K562 (cell line): ENCODE measurements at regions not wholly inside any gene's neighbourhood (a gene's known extent, or its start where the extent isn't known, plus 50 kb on each side); places are given as distances from the start of the nearest gene placed in this dataset.

Source experiments
- ATAC-seq: fragments of 200-7000 bp; cut with Tn5 transposase; 3 replicates; pipeline ENCODE4 v1.9.1; 2020; ENCODE audit warnings: moderate library complexity
- BruUV-seq: library from RNA; stranded (reverse); fragments of 400-500 nt; replicated peaks from 2 replicates; lab custom pipeline; 2021; lab: Mats Ljungman, UMichigan
- CTCF ChIA-PET: fragments of 300-600 bp; formaldehyde crosslinking; extraction: SDS; loops from one replicate; lab custom pipeline; 2021; ENCODE audit warnings: low intra/inter-chr PET ratio; lab: Yijun Ruan, JAX
- POLR2A ChIA-PET: fragments of 300-600, 350-650 bp; sonication (Branson Sonifier 250); formaldehyde crosslinking; extraction: SDS; loops from one replicate; lab custom pipeline; 2021; ENCODE audit warnings: antibody characterized with exemption, inconsistent platforms; lab: Yijun Ruan, JAX
- DNase-seq, 4 experiments: peaks; one replicate each; pipeline versions ENCODE4 v3.0.0 to v3.0.0-alpha.2; 2011 to 2018; ENCODE audit warnings: low spot score in 3 of 4, mixed read lengths in 3 of 4; ENCODE audit errors: extremely low read depth in 1 of 4
- FAIRE-seq: peaks from 2 replicates; lab custom pipeline; 2011; peaks lifted over from hg19 to GRCh38; lab: Jason Lieb, UNC
- H2AFZ ChIP-seq: 2 replicates; pipeline ENCODE4 v1.6.0; 2011; ENCODE audit warnings: low read depth, low read length, control low read depth, inconsistent platforms
- H3K27ac ChIP-seq: fragments of 200-600 bp; 3 replicates; pipeline ENCODE4 v1.8.0; 2011; ENCODE audit warnings: low read depth, mild to moderate bottlenecking, control low read depth, inconsistent platforms, low read length, moderate library complexity, mixed read lengths; ENCODE audit errors: extremely low read depth
- H3K27me3 ChIP-seq, 2 experiments: fragments of 300-600 bp in 1 of 2; 2 replicates in 1 of 2; 3 replicates in 1 of 2; pipeline versions ENCODE4 v1.6.0 to v1.8.0; 2011; ENCODE audit warnings: inconsistent platforms in 2 of 2, low read length in 2 of 2, mild to moderate bottlenecking in 1 of 2, mixed read lengths in 1 of 2, moderate library complexity in 1 of 2; ENCODE audit not compliant: control insufficient read depth in 2 of 2, insufficient read depth in 2 of 2
- H3K36me3 ChIP-seq: fragments of 300-600 bp; 3 replicates; pipeline ENCODE4 v1.8.0; 2011; ENCODE audit warnings: mild to moderate bottlenecking, low read length, inconsistent platforms; ENCODE audit not compliant: control insufficient read depth, insufficient read depth
- H3K4me1 ChIP-seq, 2 experiments: fragments of 200-600 bp in 1 of 2; replicated peaks in 1 of 2; 2 replicates in 1 of 2; 3 replicates in 1 of 2; pipeline versions ENCODE4 v1.5.1 to v1.8.0; 2011; ENCODE audit warnings: inconsistent platforms in 2 of 2, low read length in 2 of 2, mild to moderate bottlenecking in 1 of 2, mixed read lengths in 1 of 2, moderate library complexity in 1 of 2; ENCODE audit not compliant: control insufficient read depth in 2 of 2, insufficient read depth in 2 of 2
- H3K4me2 ChIP-seq: 2 replicates; pipeline ENCODE4 v1.6.1; 2011; ENCODE audit warnings: low read length, control low read depth, inconsistent platforms, mixed read lengths; ENCODE audit not compliant: insufficient read depth
- H3K4me3 ChIP-seq: fragments of 200-600 bp; sonication (generic), shearing (Covaris generic); 2 replicates; pipeline ENCODE4 v1.5.1; 2016; ENCODE audit warnings: control low read depth, inconsistent platforms
- H3K79me2 ChIP-seq: fragments of 200-600 bp; 3 replicates; pipeline ENCODE4 v1.8.0; 2011; ENCODE audit warnings: low read length, inconsistent platforms; ENCODE audit not compliant: control insufficient read depth, insufficient read depth
- H3K9ac ChIP-seq, 2 experiments: 2 replicates each; pipeline versions ENCODE4 v1.6.0 to v1.6.1; 2011; ENCODE audit warnings: low read depth in 2 of 2, low read length in 2 of 2, control low read depth in 1 of 2, inconsistent platforms in 1 of 2, mild to moderate bottlenecking in 1 of 2, mixed read lengths in 1 of 2; ENCODE audit not compliant: insufficient read depth in 1 of 2
- H3K9me1 ChIP-seq: one replicate; pipeline ENCODE4 v1.6.0; 2011; ENCODE audit warnings: inconsistent platforms, mild to moderate bottlenecking, low read length, moderate library complexity; ENCODE audit not compliant: control insufficient read depth, insufficient read depth
- H3K9me3 ChIP-seq: replicated peaks from 2 replicates; pipeline ENCODE4 v1.5.1; 2011; ENCODE audit warnings: low read depth, low read length, inconsistent platforms; ENCODE audit not compliant: control insufficient read depth, insufficient read depth
- H4K20me1 ChIP-seq: replicated peaks from 2 replicates; pipeline ENCODE4 v1.6.1; 2011; ENCODE audit warnings: low read length, inconsistent platforms, mixed read lengths; ENCODE audit not compliant: control insufficient read depth, insufficient read depth
- C11orf30 ChIP-seq: fragments of 450-650 bp; IDR thresholded peaks from 2 replicates; pipeline ENCODE4 v1.6.1; 2016; ENCODE audit warnings: low read depth, mild to moderate bottlenecking
- DLX4 ChIP-seq: fragments of 250-450 bp; sonication (Bioruptor Pico); IDR thresholded peaks from 2 replicates; pipeline ENCODE4 v1.6.1; 2021; ENCODE audit warnings: mild to moderate bottlenecking
- ERF ChIP-seq: fragments of 450-650 bp; formaldehyde crosslinking; IDR thresholded peaks from 2 replicates; pipeline ENCODE4 v1.4.0; 2020; ENCODE audit warnings: mild to moderate bottlenecking, mixed read lengths
- HDAC1 ChIP-seq, 2 experiments: fragments of 450-650 bp; IDR thresholded peaks; 2 replicates each; pipeline ENCODE4 v1.6.1; 2016 to 2017; ENCODE audit warnings: inconsistent platforms in 1 of 2, mild to moderate bottlenecking in 1 of 2, moderate library complexity in 1 of 2
- ILF3 ChIP-seq: fragments of 450-650 bp; IDR thresholded peaks from 2 replicates; pipeline ENCODE4 v1.6.1; 2018; ENCODE audit warnings: antibody characterized with exemption, mild to moderate bottlenecking, moderate library complexity, borderline replicate concordance
- KAT2B ChIP-seq: IDR thresholded peaks from one replicate; pipeline ENCODE4 v1.6.1; 2012; ENCODE audit warnings: low read depth, mild to moderate bottlenecking, control low read depth, inconsistent platforms, low read length, moderate library complexity
- MCM2 ChIP-seq: fragments of 450-650 bp; IDR thresholded peaks from 2 replicates; pipeline ENCODE4 v1.6.1; 2017; ENCODE audit warnings: low read depth, mild to moderate bottlenecking
- MCM7 ChIP-seq, 2 experiments: fragments of 450-650 bp; IDR thresholded peaks; 2 replicates each; pipeline ENCODE4 v1.6.1; 2016 to 2018
- U2AF1 ChIP-seq: fragments of 200-400 bp; formaldehyde crosslinking; optimal IDR thresholded peaks from 2 replicates; pipeline ENCODE3; 2017; ENCODE audit warnings: mild to moderate bottlenecking, low read depth, low read length, moderate library complexity
- ZBTB40 ChIP-seq, 2 experiments: fragments of 450-650 bp in 1 of 2; sonication (generic) in 1 of 2; formaldehyde crosslinking in 1 of 2; IDR thresholded peaks; 2 replicates each; pipeline versions ENCODE4 v1.7.1 to v1.9.0; 2016 to 2022; ENCODE audit warnings: inconsistent platforms in 1 of 2, mild to moderate bottlenecking in 1 of 2, missing genetic modification reagents in 1 of 2
- ZNF143 ChIP-seq: sonication (generic); formaldehyde crosslinking; IDR thresholded peaks from 2 replicates; pipeline ENCODE4 v1.9.0; 2022; ENCODE audit warnings: mild to moderate bottlenecking, missing genetic modification reagents
- ZNF263 ChIP-seq: sonication (generic); formaldehyde crosslinking; IDR thresholded peaks from 2 replicates; pipeline ENCODE4 v1.8.0; 2022; ENCODE audit warnings: mild to moderate bottlenecking, missing genetic modification reagents, borderline replicate concordance
- ZNF324 ChIP-seq: fragments of 250-450 bp; sonication (Bioruptor Pico); IDR thresholded peaks from 2 replicates; pipeline ENCODE4 v1.4.0; 2020; ENCODE audit warnings: mild to moderate bottlenecking
- ZNF77 ChIP-seq: fragments of 250-450 bp; sonication (Bioruptor Pico); IDR thresholded peaks from 2 replicates; pipeline ENCODE4 v1.5.0; 2020
- in situ Hi-C: fragments of 300-500 bp; cut with MboI; formaldehyde crosslinking; loops from 4 replicates; pipeline ENCODE4 v1.15.0; 2018; ENCODE audit warnings: inconsistent platforms, mixed read lengths
- intact Hi-C: fragments of 100-400 bp; cut with micrococcal nuclease; formaldehyde crosslinking; loops from 2 replicates; pipeline ENCODE4 v1.14.2; 2022

GRCh38 chr4:62130637-62131036, 930.5 kb downstream of the ADGRL3 start:
- intact Hi-C loops (no loop called here), in situ Hi-C loops (no loop called here)
- POLR2A ChIA-PET, result no interaction called here
- CTCF ChIA-PET, result no interaction called here
- Histone ChIP-seq H3K9me3 (no peaks in the 10 kb centered on the region), H3K9ac (no peak overlapping the region), H3K79me2 (no peaks in the 10 kb centered on the region), H3K4me3 (no peak overlapping the region), H3K9me1 (no peaks in the 10 kb centered on the region), H3K36me3 (no peaks in the 10 kb centered on the region), H3K27ac (no peak overlapping the region), H3K27me3 (no peaks in the 10 kb centered on the region), H4K20me1 (no peaks in the 10 kb centered on the region), H3K4me2 (no peak overlapping the region), H3K4me1 (no peaks in the 10 kb centered on the region), H2AFZ (no peak overlapping the region)
- FAIRE-seq (no peak), ATAC-seq (no peak), DNase-seq (no peak)
- BruUV-seq, result no TSS peak
- TF ChIP-seq ZNF324 (CRISPR knock-in tag) (no peak), ZNF143 (no peak), HDAC1 (IDR thresholded peaks at IDR 0.05) (no peak), MCM7 (IDR thresholded peaks at IDR 0.05) (no peak), ZNF263 (CRISPR knock-in tag) (no peak), ILF3 (no peak), DLX4 (no peak), C11orf30 (no peak), MCM2 (no peak), ZBTB40 (IDR thresholded peaks at IDR 0.05) (no peak), ZBTB40 (CRISPR knock-in tag; IDR thresholded peaks at IDR 0.05) (no peak), KAT2B (no peak), ZNF77 (CRISPR knock-in tag) (no peak), ERF (CRISPR knock-in tag) (no peak), U2AF1 (no peak)
